HFFc6 (cell line): ENCODE measurements at regions not wholly inside any gene's neighbourhood (a gene's known extent, or its start where the extent isn't known, plus 50 kb on each side); places are given as distances from the start of the nearest gene placed in this dataset.
A peak's percentile ranks its signal among the peaks of the same experiment; 100 is the strongest.

Experiments used
- DNase-seq: peaks from one replicate; pipeline ENCODE4 v3.0.0-alpha.2; 2018
- H3K27ac Mint-ChIP-seq: 2 replicates; pipeline ENCODE4 v1.8.0; 2020; ENCODE audit warnings: mild to moderate bottlenecking, mixed read lengths
- H3K27me3 Mint-ChIP-seq: 2 replicates; pipeline ENCODE4 v1.8.0; 2021; ENCODE audit warnings: mild to moderate bottlenecking, moderate library complexity, mixed read lengths; ENCODE audit not compliant: insufficient read depth
- H3K36me3 Mint-ChIP-seq: 2 replicates; pipeline ENCODE4 v1.8.0; 2021; ENCODE audit warnings: low read depth, mixed read lengths
- H3K4me1 Mint-ChIP-seq: 2 replicates; pipeline ENCODE4 v1.8.0; 2020; ENCODE audit warnings: low read depth, mixed read lengths
- H3K4me3 Mint-ChIP-seq: 2 replicates; pipeline ENCODE4 v1.8.0; 2020; ENCODE audit warnings: mild to moderate bottlenecking, moderate library complexity, mixed read lengths
- H3K9me3 Mint-ChIP-seq: 2 replicates; pipeline ENCODE4 v1.8.0; 2020; ENCODE audit warnings: mild to moderate bottlenecking, mixed read lengths
- CTCF ChIP-seq: fragments of 200-600 bp; sonication (generic); IDR thresholded peaks from 2 replicates; pipeline ENCODE4 v1.5.0; 2021; ENCODE audit warnings: antibody characterized with exemption, mild to moderate bottlenecking

- peak; percentile 83 for TF ChIP-seq CTCF
- Mint-ChIP-seq H3K36me3 (no peaks in the 10 kb centered on the region), H3K9me3 (no peaks in the 10 kb centered on the region), H3K4me3 (no peak overlapping the region), H3K27me3 (no peaks in the 10 kb centered on the region; the same call in 1 of the 2 replicates), H3K4me1 (peaks cover 24% of the 10 kb centered on the region), H3K27ac (no peak overlapping the region)
- peak; percentile 13 for DNase-seq
Measured at GRCh38 chr12:59087077-59087673, 166.9 kb upstream of the LRIG3 start.

GRCh38 chr12:59086126-59086525 is 165.8 kb upstream of the LRIG3 start:
- H3K4me3 Mint-ChIP-seq: no peak overlapping the region
- DNase-seq: no peak
- no peaks in the 10 kb centered on the region for H3K36me3 Mint-ChIP-seq
- H3K9me3 Mint-ChIP-seq: no peaks in the 10 kb centered on the region
- H3K4me1 Mint-ChIP-seq: peaks cover 24% of the 10 kb centered on the region
- no peak overlapping the region for H3K27ac Mint-ChIP-seq
- no peaks in the 10 kb centered on the region; the same call in 1 of the 2 replicates for H3K27me3 Mint-ChIP-seq
- no peak for TF ChIP-seq CTCF

GRCh38 chr12:59085690-59086089 is 165.4 kb upstream of the LRIG3 start:
- Mint-ChIP-seq H3K9me3 (no peaks in the 10 kb centered on the region), H3K27ac (no peak overlapping the region; the same call in 1 of the 2 replicates), H3K4me3 (no peak overlapping the region; the same call in 1 of the 2 replicates), H3K4me1 (peaks cover 24% of the 10 kb centered on the region), H3K27me3 (no peaks in the 10 kb centered on the region; the same call in 1 of the 2 replicates), H3K36me3 (no peaks in the 10 kb centered on the region)
- DNase-seq: no peak
- TF ChIP-seq CTCF: no peak

- no peak for TF ChIP-seq CTCF
- H3K27me3 Mint-ChIP-seq: no peaks in the 10 kb centered on the region; the same call in 1 of the 2 replicates
- no peaks in the 10 kb centered on the region for H3K9me3 Mint-ChIP-seq
- H3K27ac Mint-ChIP-seq: peak overlapping the region; percentile 6; the same call in 1 of the 2 replicates
- peaks cover 24% of the 10 kb centered on the region for H3K4me1 Mint-ChIP-seq
- no peaks in the 10 kb centered on the region for H3K36me3 Mint-ChIP-seq
- H3K4me3 Mint-ChIP-seq: peak overlapping the region; percentile 45; the same call in 1 of the 2 replicates
- no peak for DNase-seq
Measured at GRCh38 chr12:59084511-59085375, 164.4 kb upstream of the LRIG3 start.

GRCh38 chr12:59082952-59083351 is 162.6 kb upstream of the LRIG3 start:
- H3K4me1 Mint-ChIP-seq: peaks cover 30% of the 10 kb centered on the region
- no peak overlapping the region for H3K27ac Mint-ChIP-seq
- no peak overlapping the region for H3K4me3 Mint-ChIP-seq
- no peak for DNase-seq
- TF ChIP-seq CTCF: no peak
- H3K27me3 Mint-ChIP-seq: no peaks in the 10 kb centered on the region; the same call in 1 of the 2 replicates
- H3K9me3 Mint-ChIP-seq: no peaks in the 10 kb centered on the region
- no peaks in the 10 kb centered on the region for H3K36me3 Mint-ChIP-seq
